NB4 (cell line): ENCODE measurements at regions not wholly inside any gene's neighbourhood (a gene's known extent, or its start where the extent isn't known, plus 50 kb on each side); places are given as distances from the start of the nearest gene placed in this dataset.
A peak's percentile ranks its signal among the peaks of the same experiment; 100 is the strongest.

Source experiments
- DNase-seq: peaks from one replicate; pipeline ENCODE4 v3.0.0; 2010; ENCODE audit warnings: low read depth
- H3K4me3 ChIP-seq: one replicate; pipeline ENCODE4 v1.5.1; 2011; ENCODE audit warnings: mild to moderate bottlenecking, low read depth, low read length, moderate library complexity
- MYC ChIP-seq: IDR thresholded peaks from 2 replicates; pipeline ENCODE4 v1.6.1; 2011; ENCODE audit warnings: low read depth, low read length
- POLR2A ChIP-seq: IDR thresholded peaks from 2 replicates; pipeline ENCODE4 v1.6.1; 2011; ENCODE audit warnings: mild to moderate bottlenecking; ENCODE audit not compliant: insufficient read length; ENCODE audit errors: extremely low read depth
- TF ChIP-seq, protein P1 (sequence below): IDR thresholded peaks from 2 replicates; pipeline ENCODE4 v1.6.1; 2011; ENCODE audit warnings: low read depth, low read length
- TF ChIP-seq, protein P2 (sequence below): IDR thresholded peaks from one replicate; pipeline ENCODE4 v1.5.1; 2012; ENCODE audit warnings: low read depth, low read length

DNA sequence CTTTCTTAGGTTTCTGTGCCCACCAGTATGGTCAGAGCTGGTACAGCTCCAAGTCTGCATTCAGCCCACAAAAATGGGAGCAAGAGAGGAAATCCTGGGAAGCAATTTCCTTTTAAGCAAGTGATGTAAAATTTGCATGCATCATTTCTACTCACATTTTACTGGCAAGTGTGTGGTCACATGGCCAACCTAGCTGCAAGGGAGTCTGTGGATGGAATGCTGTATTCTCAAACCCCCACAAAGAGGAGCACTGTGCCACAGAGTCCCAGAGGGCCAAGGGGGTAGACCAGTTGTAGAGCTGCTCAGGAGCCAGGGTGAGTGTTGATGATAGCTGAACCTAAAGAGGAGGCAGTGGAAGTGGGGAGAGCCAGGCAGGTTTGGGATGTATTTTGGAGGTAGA, 154.3 kb upstream of the SPRY4 start:
- TF ChIP-seq, protein P1, sequence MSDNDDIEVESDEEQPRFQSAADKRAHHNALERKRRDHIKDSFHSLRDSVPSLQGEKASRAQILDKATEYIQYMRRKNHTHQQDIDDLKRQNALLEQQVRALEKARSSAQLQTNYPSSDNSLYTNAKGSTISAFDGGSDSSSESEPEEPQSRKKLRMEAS = no peak
- TF ChIP-seq, protein P2, sequence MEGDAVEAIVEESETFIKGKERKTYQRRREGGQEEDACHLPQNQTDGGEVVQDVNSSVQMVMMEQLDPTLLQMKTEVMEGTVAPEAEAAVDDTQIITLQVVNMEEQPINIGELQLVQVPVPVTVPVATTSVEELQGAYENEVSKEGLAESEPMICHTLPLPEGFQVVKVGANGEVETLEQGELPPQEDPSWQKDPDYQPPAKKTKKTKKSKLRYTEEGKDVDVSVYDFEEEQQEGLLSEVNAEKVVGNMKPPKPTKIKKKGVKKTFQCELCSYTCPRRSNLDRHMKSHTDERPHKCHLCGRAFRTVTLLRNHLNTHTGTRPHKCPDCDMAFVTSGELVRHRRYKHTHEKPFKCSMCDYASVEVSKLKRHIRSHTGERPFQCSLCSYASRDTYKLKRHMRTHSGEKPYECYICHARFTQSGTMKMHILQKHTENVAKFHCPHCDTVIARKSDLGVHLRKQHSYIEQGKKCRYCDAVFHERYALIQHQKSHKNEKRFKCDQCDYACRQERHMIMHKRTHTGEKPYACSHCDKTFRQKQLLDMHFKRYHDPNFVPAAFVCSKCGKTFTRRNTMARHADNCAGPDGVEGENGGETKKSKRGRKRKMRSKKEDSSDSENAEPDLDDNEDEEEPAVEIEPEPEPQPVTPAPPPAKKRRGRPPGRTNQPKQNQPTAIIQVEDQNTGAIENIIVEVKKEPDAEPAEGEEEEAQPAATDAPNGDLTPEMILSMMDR = no peak
- no peak overlapping the region for H3K4me3 ChIP-seq
- no peak for DNase-seq

DNA sequence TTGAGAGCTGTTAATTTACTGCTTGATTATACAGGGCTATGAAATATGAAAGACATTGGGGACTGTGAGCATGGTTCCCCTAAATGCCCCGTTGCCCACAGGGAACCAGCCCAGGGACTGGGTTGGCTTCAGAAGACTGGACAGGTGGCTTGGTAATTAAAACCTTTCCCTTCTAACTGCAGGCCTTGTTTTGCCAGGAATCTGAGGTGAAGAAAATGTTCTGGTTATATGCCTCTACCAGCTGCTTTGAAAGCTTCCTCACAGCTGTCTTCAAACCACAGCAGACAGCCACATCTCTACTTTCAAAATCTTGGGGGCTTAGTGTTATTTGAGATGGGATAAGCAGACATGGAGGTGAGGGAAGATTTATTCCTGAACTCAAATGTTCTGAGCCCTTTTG, 153.3 kb upstream of the SPRY4 start:
- H3K4me3 ChIP-seq = no peak overlapping the region
- TF ChIP-seq, protein P1 = no peak
- TF ChIP-seq MYC (no peak), POLR2A (no peak)
- TF ChIP-seq, protein P2 = no peak
- DNase-seq = no peak

- TF ChIP-seq, protein P1 = no peak
- TF ChIP-seq, protein P2 = no peak
- no peak for TF ChIP-seq POLR2A
- TF ChIP-seq MYC = no peak
- H3K4me3 ChIP-seq = no peak overlapping the region
- DNase-seq = no peak
Observed at GRCh38 chr5:142475102-142475513, 150.3 kb upstream of the SPRY4 start.

- H3K4me3 ChIP-seq = no peak overlapping the region
- no peak for DNase-seq
- TF ChIP-seq MYC (no peak), POLR2A (no peak)
- TF ChIP-seq, protein P2 = no peak
- TF ChIP-seq, protein P1 = no peak
Observed at GRCh38 chr5:142474431-142475094, 149.7 kb upstream of the SPRY4 start.

DNA sequence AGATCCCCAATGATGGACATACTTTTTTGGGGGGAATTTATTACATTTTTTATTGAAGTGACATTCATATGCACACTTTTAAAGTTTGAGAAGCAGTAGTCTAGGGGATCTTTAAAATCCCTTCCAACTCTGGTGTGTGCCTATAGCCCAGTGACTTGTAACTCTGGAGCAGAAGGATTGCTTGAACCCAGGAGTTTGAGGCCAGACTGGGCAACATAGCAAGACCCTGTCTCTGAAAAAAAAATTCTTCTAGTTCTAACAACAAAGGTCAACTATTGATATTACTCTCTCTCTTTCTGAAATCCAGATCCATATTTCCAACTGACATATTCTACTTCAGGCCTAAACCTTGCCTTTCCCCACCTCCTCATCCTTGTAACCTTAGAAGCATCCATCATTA, 148.2 kb upstream of the SPRY4 start:
- no peak overlapping the region for H3K4me3 ChIP-seq
- DNase-seq = no peak
- TF ChIP-seq MYC (no peak), POLR2A (no peak)

DNA sequence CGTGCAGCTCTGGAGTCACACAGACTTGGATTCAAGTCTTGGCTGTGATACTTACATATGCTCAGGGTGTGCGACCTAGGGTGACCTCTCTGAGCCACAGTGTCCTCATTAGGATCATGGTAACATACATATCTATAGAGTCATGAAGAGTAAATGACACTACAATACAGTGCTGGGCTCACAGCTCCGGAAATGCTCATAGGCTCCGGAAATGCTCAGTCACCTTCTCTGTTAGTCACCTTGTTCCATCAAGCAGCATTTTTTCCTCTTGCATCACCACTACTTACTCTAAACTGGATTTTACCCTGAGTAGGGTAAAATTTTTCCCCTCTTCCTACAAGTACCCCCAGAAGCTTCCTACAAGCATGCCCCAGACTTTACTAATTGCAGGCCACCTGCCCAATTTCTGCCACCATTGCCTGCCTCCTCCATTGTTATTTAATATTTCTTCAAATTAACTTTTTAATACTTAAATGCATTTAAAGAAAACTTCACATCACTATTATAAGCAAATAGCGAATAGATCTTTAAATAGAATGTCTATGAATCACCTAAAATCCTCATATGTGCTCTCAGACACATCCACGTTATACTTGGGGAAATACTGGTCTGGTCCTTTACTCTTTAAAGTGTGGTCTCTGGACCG, 147.6 kb upstream of the SPRY4 start:
- TF ChIP-seq POLR2A = no peak
- TF ChIP-seq, protein P1 = no peak
- no peak for TF ChIP-seq MYC
- TF ChIP-seq, protein P2 = no peak
- H3K4me3 ChIP-seq = no peak overlapping the region
- DNase-seq = peak; percentile 73
